GM12878 (cell line): ENCODE measurements at regions not wholly inside any gene's neighbourhood (a gene's known extent, or its start where the extent isn't known, plus 50 kb on each side); places are given as distances from the start of the nearest gene placed in this dataset.

Experiments
- ATAC-seq: fragments of 200-7000 bp; cut with Tn5 transposase; 3 replicates; pipeline ENCODE4 v1.9.1; 2020; ENCODE audit warnings: mild to moderate bottlenecking, moderate library complexity
- BruUV-seq: library from RNA; stranded (reverse); fragments of 400-500 nt; replicated peaks from 2 replicates; lab custom pipeline; 2021; lab: Mats Ljungman, UMichigan
- CTCF ChIA-PET: fragments of 300-600 bp; sonication (Branson Sonifier 250); formaldehyde crosslinking; extraction: SDS; loops from one replicate; lab custom pipeline; 2021; ENCODE audit warnings: inconsistent platforms; lab: Yijun Ruan, JAX
- POLR2A ChIA-PET: fragments of 350-600 bp; formaldehyde crosslinking; extraction: SDS; loops from one replicate; lab custom pipeline; 2021; ENCODE audit warnings: inconsistent platforms; lab: Charles Lee
- RAD21 ChIA-PET: fragments of 300-600 bp; sonication (Branson Sonifier 250); formaldehyde crosslinking; loops from one replicate; lab custom pipeline; 2023; ENCODE audit warnings: antibody characterized with exemption; ENCODE audit not compliant: unreplicated experiment; lab: Charles Lee
- SMC1A ChIA-PET: fragments of 300-600 bp; sonication (Branson Sonifier 250); formaldehyde crosslinking; loops from one replicate; lab custom pipeline; 2023; ENCODE audit not compliant: unreplicated experiment, uncharacterized antibody; lab: Charles Lee
- DNase-seq: peaks from one replicate; pipeline ENCODE4 v3.0.0-alpha.2; 2011; ENCODE audit warnings: low read depth, low spot score
- FAIRE-seq: peaks from 3 replicates; lab custom pipeline; 2011; peaks lifted over from hg19 to GRCh38; lab: Jason Lieb, UNC
- H2AFZ ChIP-seq: 2 replicates; pipeline ENCODE4 v1.6.0; 2011; ENCODE audit warnings: low read depth, low read length, control low read depth; ENCODE audit not compliant: control insufficient read depth
- H3K27ac ChIP-seq: 2 replicates; pipeline ENCODE4 v1.5.1; 2011; ENCODE audit warnings: control low read depth; ENCODE audit not compliant: control insufficient read depth, insufficient read depth
- H3K27me3 ChIP-seq, 2 experiments: replicated peaks in 1 of 2; 2 replicates each; pipeline versions ENCODE4 v1.6.0 to v1.6.1; 2011; ENCODE audit warnings: low read length in 1 of 2; ENCODE audit not compliant: control insufficient read depth in 2 of 2, insufficient read depth in 2 of 2
- H3K36me3 ChIP-seq, 2 experiments: 2 replicates each; pipeline ENCODE4 v1.5.1; 2011; ENCODE audit warnings: low read length in 1 of 2; ENCODE audit not compliant: control insufficient read depth in 2 of 2, insufficient read depth in 2 of 2
- H3K4me1 ChIP-seq: 2 replicates; pipeline ENCODE4 v1.6.1; 2011; ENCODE audit warnings: mild to moderate bottlenecking, low read length, moderate library complexity, mixed read lengths; ENCODE audit not compliant: control insufficient read depth, insufficient read depth
- H3K4me2 ChIP-seq: 2 replicates; pipeline ENCODE4 v1.6.0; 2011; ENCODE audit warnings: control low read depth; ENCODE audit not compliant: control insufficient read depth, insufficient read depth
- H3K4me3 ChIP-seq: fragments of 200-600 bp; sonication (generic); 2 replicates; pipeline ENCODE4 v1.5.1; 2016
- H3K79me2 ChIP-seq: 2 replicates; pipeline ENCODE4 v1.6.0; 2011; ENCODE audit warnings: low read length; ENCODE audit not compliant: control insufficient read depth, insufficient read depth
- H3K9ac ChIP-seq: 2 replicates; pipeline ENCODE4 v1.8.0; 2011; ENCODE audit warnings: low read length, control low read depth, mixed read lengths; ENCODE audit not compliant: control insufficient read depth, insufficient read depth
- H3K9me3 ChIP-seq: replicated peaks from 3 replicates; pipeline ENCODE4 v1.5.1; 2011; ENCODE audit warnings: mild to moderate bottlenecking, low read length; ENCODE audit not compliant: control insufficient read depth, insufficient read depth
- H4K20me1 ChIP-seq: 2 replicates; pipeline ENCODE4 v1.6.0; 2011; ENCODE audit not compliant: control insufficient read depth, insufficient read depth
- CEBPZ ChIP-seq: fragments of 150-350 bp; IDR thresholded peaks from 2 replicates; pipeline ENCODE4 v1.6.1; 2016; ENCODE audit warnings: low read depth, low read length
- EZH2 ChIP-seq: IDR thresholded peaks from 2 replicates; pipeline ENCODE4 v1.6.1; 2012; ENCODE audit warnings: low read depth, mild to moderate bottlenecking, control low read depth, inconsistent platforms, low read length, borderline replicate concordance; ENCODE audit not compliant: control insufficient read depth
- KDM1A ChIP-seq: fragments of 200-600 bp; sonication (generic); IDR thresholded peaks from 2 replicates; pipeline ENCODE4 v1.6.1; 2016; ENCODE audit warnings: borderline replicate concordance
- RB1 ChIP-seq: fragments of 450-650 bp; formaldehyde crosslinking; IDR thresholded peaks from 2 replicates; pipeline ENCODE4 v1.6.1; 2017; ENCODE audit warnings: mild to moderate bottlenecking, borderline replicate concordance
- SIN3A ChIP-seq: IDR thresholded peaks from 2 replicates; pipeline ENCODE4 v1.6.1; 2012; ENCODE audit warnings: low read depth, low read length, improper control_type of control experiment
- SRF ChIP-seq, 2 experiments: IDR thresholded peaks; 2 replicates each; pipeline ENCODE4 v1.6.1; 2011; ENCODE audit warnings: low read depth in 2 of 2, low read length in 2 of 2, mild to moderate bottlenecking in 1 of 2, moderate library complexity in 1 of 2
- SUZ12 ChIP-seq: fragments of 200-600 bp; sonication (generic); IDR thresholded peaks from one replicate; pipeline ENCODE4 v1.6.1; 2018; ENCODE audit warnings: antibody characterized with exemption, mild to moderate bottlenecking; ENCODE audit not compliant: unreplicated experiment
- TCF7 ChIP-seq: IDR thresholded peaks from 2 replicates; pipeline ENCODE4 v1.6.1; 2014; ENCODE audit warnings: antibody characterized with exemption, borderline replicate concordance
- ZNF207 ChIP-seq: fragments of 450-650 bp; IDR thresholded peaks from 2 replicates; pipeline ENCODE4 v1.6.1; 2014; ENCODE audit warnings: antibody characterized with exemption, mild to moderate bottlenecking, borderline replicate concordance
- ZNF622 ChIP-seq: fragments of 450-650 bp; IDR thresholded peaks from 2 replicates; pipeline ENCODE4 v1.6.1; 2017; ENCODE audit warnings: mild to moderate bottlenecking, inconsistent platforms
- WGBS: methylation state at CpG from one replicate; pipeline ENCODE4 v1.1.6; 2016; ENCODE audit warnings: low lambda C conversion rate; ENCODE audit not compliant: insufficient replicate concordance, insufficient coverage; ENCODE audit errors: missing lambda C conversion rate; 5-methylcytosine and 5-hydroxymethylcytosine counted together
- in situ Hi-C: fragments of 300-500 bp; cut with MboI; formaldehyde crosslinking; loops from 9 replicates; pipeline ENCODE4 v1.14.3; 2018; ENCODE audit warnings: mixed read lengths
- intact Hi-C: fragments of 100-400 bp; cut with micrococcal nuclease; formaldehyde crosslinking; loops from one replicate; pipeline ENCODE4 v1.14.2; 2022; ENCODE audit not compliant: unreplicated experiment
- TF ChIP-seq, protein P1 (sequence below): fragments of 450-650 bp; formaldehyde crosslinking; IDR thresholded peaks from 2 replicates; pipeline ENCODE4 v1.4.0; 2020; ENCODE audit warnings: mild to moderate bottlenecking, moderate library complexity
- TF ChIP-seq, protein P2 (sequence below): fragments of 450-650 bp; IDR thresholded peaks from 2 replicates; pipeline ENCODE4 v1.6.1; 2016; ENCODE audit warnings: mild to moderate bottlenecking, moderate library complexity, borderline replicate concordance

GRCh38 chrX:99507768-99508167, 902.3 kb downstream of the PCDH19 start (continued):
- TF ChIP-seq CEBPZ (no peak), ZNF622 (no peak)

DNA sequence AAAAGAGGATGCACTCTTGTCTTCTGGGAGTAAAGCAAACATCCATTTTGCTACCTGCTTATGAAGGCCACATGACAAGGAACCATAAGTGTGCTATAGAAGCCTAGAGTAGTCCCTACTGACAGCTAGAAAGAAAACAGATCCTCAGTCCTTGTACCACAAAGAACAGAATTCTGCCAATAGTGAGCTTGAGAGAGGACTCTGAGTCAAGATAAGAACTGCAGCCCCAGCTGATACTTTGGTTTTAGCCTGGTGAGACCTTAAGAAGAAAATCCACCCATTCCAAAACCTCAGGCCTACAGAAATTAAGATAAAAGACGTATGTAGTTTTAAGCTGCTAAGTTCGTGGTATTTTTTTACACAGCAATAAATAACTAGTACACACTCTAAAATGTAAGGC, 914.6 kb downstream of the PCDH19 start:
- intact Hi-C loops = no loop called here
- Histone ChIP-seq H3K79me2 (no peaks in the 10 kb centered on the region), H4K20me1 (no peaks in the 10 kb centered on the region), H3K4me2 (no peak overlapping the region), H3K27ac (no peak overlapping the region), H3K9me3 (no peaks in the 10 kb centered on the region), H3K36me3 (no peaks in the 10 kb centered on the region), H3K4me3 (no peak overlapping the region), H3K4me1 (no peaks in the 10 kb centered on the region), H3K27me3 (no peaks in the 10 kb centered on the region), H3K9ac (no peak overlapping the region), H2AFZ (no peak overlapping the region)
- ATAC-seq (no peak), DNase-seq (no peak), FAIRE-seq (no peak)
- 10% methylated on average over 2 of the region's 2 CpGs for WGBS
- BruUV-seq = no TSS peak
- in situ Hi-C loops = no loop called here
- ChIA-PET SMC1A (no interaction called here), CTCF (interaction anchor here (1.2 kb wide), 1 partner anchor 8 kb away, joined by 3 read pairs; no protein-coding TSS in a partner anchor), RAD21 (interaction anchor here (1.1 kb wide), 1 partner anchor 25 kb away, joined by 3 read pairs; no protein-coding TSS in a partner anchor), POLR2A (no interaction called here)
- TF ChIP-seq ZNF207 = no peak
- TF ChIP-seq RB1 = no peak
- no peak for TF ChIP-seq SRF (IDR thresholded peaks at IDR 0.05; ENCODE audit: low read depth in 2 of 2, low read length in 2 of 2)
- no peak for TF ChIP-seq TCF7
- TF ChIP-seq EZH2 = no peak
- no peak for TF ChIP-seq SUZ12
- TF ChIP-seq SIN3A = no peak
- TF ChIP-seq KDM1A = no peak
- TF ChIP-seq, protein P1, sequence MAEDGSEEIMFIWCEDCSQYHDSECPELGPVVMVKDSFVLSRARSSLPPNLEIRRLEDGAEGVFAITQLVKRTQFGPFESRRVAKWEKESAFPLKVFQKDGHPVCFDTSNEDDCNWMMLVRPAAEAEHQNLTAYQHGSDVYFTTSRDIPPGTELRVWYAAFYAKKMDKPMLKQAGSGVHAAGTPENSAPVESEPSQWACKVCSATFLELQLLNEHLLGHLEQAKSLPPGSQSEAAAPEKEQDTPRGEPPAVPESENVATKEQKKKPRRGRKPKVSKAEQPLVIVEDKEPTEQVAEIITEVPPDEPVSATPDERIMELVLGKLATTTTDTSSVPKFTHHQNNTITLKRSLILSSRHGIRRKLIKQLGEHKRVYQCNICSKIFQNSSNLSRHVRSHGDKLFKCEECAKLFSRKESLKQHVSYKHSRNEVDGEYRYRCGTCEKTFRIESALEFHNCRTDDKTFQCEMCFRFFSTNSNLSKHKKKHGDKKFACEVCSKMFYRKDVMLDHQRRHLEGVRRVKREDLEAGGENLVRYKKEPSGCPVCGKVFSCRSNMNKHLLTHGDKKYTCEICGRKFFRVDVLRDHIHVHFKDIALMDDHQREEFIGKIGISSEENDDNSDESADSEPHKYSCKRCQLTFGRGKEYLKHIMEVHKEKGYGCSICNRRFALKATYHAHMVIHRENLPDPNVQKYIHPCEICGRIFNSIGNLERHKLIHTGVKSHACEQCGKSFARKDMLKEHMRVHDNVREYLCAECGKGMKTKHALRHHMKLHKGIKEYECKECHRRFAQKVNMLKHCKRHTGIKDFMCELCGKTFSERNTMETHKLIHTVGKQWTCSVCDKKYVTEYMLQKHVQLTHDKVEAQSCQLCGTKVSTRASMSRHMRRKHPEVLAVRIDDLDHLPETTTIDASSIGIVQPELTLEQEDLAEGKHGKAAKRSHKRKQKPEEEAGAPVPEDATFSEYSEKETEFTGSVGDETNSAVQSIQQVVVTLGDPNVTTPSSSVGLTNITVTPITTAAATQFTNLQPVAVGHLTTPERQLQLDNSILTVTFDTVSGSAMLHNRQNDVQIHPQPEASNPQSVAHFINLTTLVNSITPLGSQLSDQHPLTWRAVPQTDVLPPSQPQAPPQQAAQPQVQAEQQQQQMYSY (CRISPR knock-in tag) = no peak
- TF ChIP-seq, protein P2, sequence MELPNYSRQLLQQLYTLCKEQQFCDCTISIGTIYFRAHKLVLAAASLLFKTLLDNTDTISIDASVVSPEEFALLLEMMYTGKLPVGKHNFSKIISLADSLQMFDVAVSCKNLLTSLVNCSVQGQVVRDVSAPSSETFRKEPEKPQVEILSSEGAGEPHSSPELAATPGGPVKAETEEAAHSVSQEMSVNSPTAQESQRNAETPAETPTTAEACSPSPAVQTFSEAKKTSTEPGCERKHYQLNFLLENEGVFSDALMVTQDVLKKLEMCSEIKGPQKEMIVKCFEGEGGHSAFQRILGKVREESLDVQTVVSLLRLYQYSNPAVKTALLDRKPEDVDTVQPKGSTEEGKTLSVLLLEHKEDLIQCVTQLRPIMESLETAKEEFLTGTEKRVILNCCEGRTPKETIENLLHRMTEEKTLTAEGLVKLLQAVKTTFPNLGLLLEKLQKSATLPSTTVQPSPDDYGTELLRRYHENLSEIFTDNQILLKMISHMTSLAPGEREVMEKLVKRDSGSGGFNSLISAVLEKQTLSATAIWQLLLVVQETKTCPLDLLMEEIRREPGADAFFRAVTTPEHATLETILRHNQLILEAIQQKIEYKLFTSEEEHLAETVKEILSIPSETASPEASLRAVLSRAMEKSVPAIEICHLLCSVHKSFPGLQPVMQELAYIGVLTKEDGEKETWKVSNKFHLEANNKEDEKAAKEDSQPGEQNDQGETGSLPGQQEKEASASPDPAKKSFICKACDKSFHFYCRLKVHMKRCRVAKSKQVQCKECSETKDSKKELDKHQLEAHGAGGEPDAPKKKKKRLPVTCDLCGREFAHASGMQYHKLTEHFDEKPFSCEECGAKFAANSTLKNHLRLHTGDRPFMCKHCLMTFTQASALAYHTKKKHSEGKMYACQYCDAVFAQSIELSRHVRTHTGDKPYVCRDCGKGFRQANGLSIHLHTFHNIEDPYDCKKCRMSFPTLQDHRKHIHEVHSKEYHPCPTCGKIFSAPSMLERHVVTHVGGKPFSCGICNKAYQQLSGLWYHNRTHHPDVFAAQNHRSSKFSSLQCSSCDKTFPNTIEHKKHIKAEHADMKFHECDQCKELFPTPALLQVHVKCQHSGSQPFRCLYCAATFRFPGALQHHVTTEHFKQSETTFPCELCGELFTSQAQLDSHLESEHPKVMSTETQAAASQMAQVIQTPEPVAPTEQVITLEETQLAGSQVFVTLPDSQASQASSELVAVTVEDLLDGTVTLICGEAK = no peak
